Cardiac muscle cell (in vitro differentiated cells and primary cell): ENCODE measurements at regions not wholly inside any gene's neighbourhood (a gene's known extent, or its start where the extent isn't known, plus 50 kb on each side); places are given as distances from the start of the nearest gene placed in this dataset.
"Not testable (repeated sequence)": the region's sequence is repeated elsewhere in the genome, so short reads cannot be mapped to it uniquely, and the experiment has no call there.

ENCODE experiments used
- DNase-seq, 2 donors: peaks; one replicate each; pipeline versions ENCODE4 v3.0.0 to v3.0.0-alpha.2; 2010 to 2017; ENCODE audit warnings: low read depth in 1 of 2, low spot score in 1 of 2
- H3K27ac ChIP-seq: fragments of 200-600 bp; sonication (generic); 2 replicates; pipeline ENCODE4 v1.5.1; 2016
- H3K27me3 ChIP-seq: fragments of 200-600 bp; sonication (generic); 2 replicates; pipeline ENCODE4 v1.6.0; 2016; ENCODE audit warnings: control low read depth
- H3K36me3 ChIP-seq: fragments of 200-600 bp; sonication (generic); 2 replicates; pipeline ENCODE4 v1.5.1; 2016; ENCODE audit warnings: control low read depth
- H3K4me1 ChIP-seq: fragments of 200-600 bp; sonication (generic); 2 replicates; pipeline ENCODE4 v1.8.1; 2017; ENCODE audit warnings: low read depth, mild to moderate bottlenecking, mixed run types
- H3K4me3 ChIP-seq: fragments of 200-600 bp; sonication (generic); 2 replicates; pipeline ENCODE4 v1.5.1; 2016; ENCODE audit warnings: mild to moderate bottlenecking
- H3K9me3 ChIP-seq: fragments of 200-600 bp; sonication (generic); 2 replicates; pipeline ENCODE4 v1.5.1; 2017; ENCODE audit warnings: low read depth, mild to moderate bottlenecking, control low read depth
- TF ChIP-seq, protein P1 (sequence below): IDR thresholded peaks from 2 replicates; pipeline ENCODE4 v1.5.1; 2012; ENCODE audit warnings: low read depth, mild to moderate bottlenecking, low read length

DNA sequence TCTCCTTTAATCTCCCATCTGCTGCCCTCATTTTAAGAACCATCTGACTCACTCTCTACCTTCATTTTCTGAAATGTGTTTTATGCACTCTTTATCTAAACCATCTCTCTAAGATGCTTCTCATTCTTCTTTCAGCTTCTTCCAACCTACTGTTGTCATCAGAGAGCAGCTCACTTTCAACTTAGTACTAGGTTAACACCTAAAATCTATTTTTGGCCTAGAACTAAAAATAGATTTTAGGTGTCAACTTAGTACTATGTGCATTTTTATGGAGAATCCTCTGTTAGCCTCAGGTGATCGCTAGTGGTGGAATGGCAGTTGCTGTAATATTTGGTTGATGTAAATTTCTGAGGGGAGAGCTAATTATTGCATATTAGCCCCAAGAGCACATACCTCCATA is 277.1 kb downstream of the KCNJ2 start:
- no peak overlapping the region for H3K27ac ChIP-seq
- DNase-seq, result no peak
- TF ChIP-seq, protein P1, sequence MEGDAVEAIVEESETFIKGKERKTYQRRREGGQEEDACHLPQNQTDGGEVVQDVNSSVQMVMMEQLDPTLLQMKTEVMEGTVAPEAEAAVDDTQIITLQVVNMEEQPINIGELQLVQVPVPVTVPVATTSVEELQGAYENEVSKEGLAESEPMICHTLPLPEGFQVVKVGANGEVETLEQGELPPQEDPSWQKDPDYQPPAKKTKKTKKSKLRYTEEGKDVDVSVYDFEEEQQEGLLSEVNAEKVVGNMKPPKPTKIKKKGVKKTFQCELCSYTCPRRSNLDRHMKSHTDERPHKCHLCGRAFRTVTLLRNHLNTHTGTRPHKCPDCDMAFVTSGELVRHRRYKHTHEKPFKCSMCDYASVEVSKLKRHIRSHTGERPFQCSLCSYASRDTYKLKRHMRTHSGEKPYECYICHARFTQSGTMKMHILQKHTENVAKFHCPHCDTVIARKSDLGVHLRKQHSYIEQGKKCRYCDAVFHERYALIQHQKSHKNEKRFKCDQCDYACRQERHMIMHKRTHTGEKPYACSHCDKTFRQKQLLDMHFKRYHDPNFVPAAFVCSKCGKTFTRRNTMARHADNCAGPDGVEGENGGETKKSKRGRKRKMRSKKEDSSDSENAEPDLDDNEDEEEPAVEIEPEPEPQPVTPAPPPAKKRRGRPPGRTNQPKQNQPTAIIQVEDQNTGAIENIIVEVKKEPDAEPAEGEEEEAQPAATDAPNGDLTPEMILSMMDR, result no peak

GRCh38 chr17:70447588-70447987 is 278.3 kb downstream of the KCNJ2 start:
- no peak for DNase-seq
- no peaks in the 10 kb centered on the region for H3K4me1 ChIP-seq
- no peaks in the 10 kb centered on the region for H3K36me3 ChIP-seq
- no peaks in the 10 kb centered on the region for H3K27me3 ChIP-seq
- H3K9me3 ChIP-seq, result no peaks in the 10 kb centered on the region
- no peak overlapping the region for H3K4me3 ChIP-seq
- TF ChIP-seq, protein P1, result no peak
- H3K27ac ChIP-seq, result no peak overlapping the region

More for the DNA sequence above, 277.1 kb downstream of the KCNJ2 start:
- no peaks in the 10 kb centered on the region for H3K27me3 ChIP-seq
- no peaks in the 10 kb centered on the region for H3K9me3 ChIP-seq
- H3K4me1 ChIP-seq, result no peaks in the 10 kb centered on the region
- H3K4me3 ChIP-seq, result no peak overlapping the region
- H3K36me3 ChIP-seq, result no peaks in the 10 kb centered on the region

DNA sequence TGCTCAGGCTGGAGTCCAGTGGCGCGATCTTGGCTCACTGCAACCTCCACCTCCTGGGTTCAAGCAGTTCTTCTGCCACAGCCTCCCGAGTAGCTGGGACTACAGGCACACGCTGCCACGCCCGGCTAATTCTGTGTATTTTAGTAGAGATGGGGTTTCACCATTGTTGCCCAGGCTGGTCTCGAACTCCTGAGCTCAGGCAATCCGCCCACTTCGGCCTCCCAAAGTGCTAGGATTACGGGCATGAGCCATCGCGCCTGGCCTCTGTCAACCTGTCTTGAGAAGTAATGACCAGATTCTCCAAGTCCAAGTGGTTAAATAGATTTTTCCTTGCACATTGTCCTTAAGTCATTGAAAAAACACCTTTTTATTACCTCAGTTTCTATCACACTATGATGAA is 283.7 kb downstream of the KCNJ2 start:
- not testable (repeated sequence) for H3K27me3 ChIP-seq, H3K4me3 ChIP-seq

GRCh38 chr17:70454377-70454776 is 285.0 kb downstream of the KCNJ2 start:
- DNase-seq, result no peak
- Histone ChIP-seq H3K9me3 (no peaks in the 10 kb centered on the region), H3K4me1 (no peaks in the 10 kb centered on the region), H3K27ac (no peak overlapping the region), H3K4me3 (no peak overlapping the region), H3K36me3 (no peaks in the 10 kb centered on the region), H3K27me3 (no peaks in the 10 kb centered on the region)
- TF ChIP-seq, protein P1, result no peak

More for the DNA sequence above, 283.7 kb downstream of the KCNJ2 start:
- DNase-seq, H3K27ac ChIP-seq, H3K36me3 ChIP-seq, H3K4me1 ChIP-seq, H3K9me3 ChIP-seq: not testable (repeated sequence)

DNA sequence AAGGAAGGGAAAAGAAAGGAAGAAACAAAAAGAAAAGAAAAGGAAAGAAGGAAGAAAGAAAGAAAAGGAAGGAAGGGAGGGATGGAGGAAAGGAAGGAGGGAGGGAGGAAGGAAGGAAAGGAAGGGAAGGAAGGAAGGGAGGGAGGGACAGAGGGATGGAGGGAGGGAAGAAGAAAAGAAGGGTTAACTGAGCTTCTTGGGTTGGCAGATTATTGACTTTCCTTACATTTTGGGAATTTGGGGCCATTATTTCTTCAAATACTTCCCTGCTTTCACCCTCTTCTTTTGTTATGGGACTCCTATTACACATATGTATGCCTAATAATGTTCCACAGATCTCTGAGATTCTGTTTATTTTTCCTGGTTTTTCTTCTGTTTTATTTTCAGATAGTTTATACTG is 285.6 kb downstream of the KCNJ2 start:
- Histone ChIP-seq H3K4me3 (no peak overlapping the region), H3K36me3 (no peaks in the 10 kb centered on the region), H3K4me1 (no peaks in the 10 kb centered on the region), H3K27me3 (no peaks in the 10 kb centered on the region), H3K9me3 (no peaks in the 10 kb centered on the region), H3K27ac (no peak overlapping the region)
- DNase-seq, result no peak
- TF ChIP-seq, protein P1, result no peak

DNA sequence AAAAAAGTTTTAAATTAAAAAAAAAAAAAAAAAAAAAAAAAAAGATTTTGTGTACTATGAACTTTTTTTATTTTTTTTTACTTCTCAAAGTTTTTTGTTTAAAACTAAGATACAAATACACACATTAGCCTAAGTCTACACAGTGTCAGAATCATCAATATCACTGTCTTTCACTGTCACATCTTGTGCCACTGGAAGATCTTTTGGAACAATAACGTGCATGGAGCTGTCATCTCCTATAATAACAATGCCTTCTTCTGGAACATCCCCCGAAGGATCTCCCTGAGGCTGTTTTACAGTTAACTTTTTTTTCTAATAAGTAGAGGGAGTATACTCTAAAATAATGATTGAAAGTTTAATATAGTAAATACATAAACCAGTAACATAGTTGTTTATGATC is 295.7 kb downstream of the KCNJ2 start:
- no peak overlapping the region for H3K27ac ChIP-seq
- peaks cover under 1% of the 10 kb centered on the region for H3K9me3 ChIP-seq
- H3K36me3 ChIP-seq, result no peaks in the 10 kb centered on the region
- H3K4me3 ChIP-seq, result no peak overlapping the region
- TF ChIP-seq, protein P1, result no peak
- no peaks in the 10 kb centered on the region for H3K27me3 ChIP-seq
- peaks cover 3% of the 10 kb centered on the region for H3K4me1 ChIP-seq
- no peak for DNase-seq
